GM21423 (cell line): ENCODE measurements at regions not wholly inside any gene's neighbourhood (a gene's known extent, or its start where the extent isn't known, plus 50 kb on each side); places are given as distances from the start of the nearest gene placed in this dataset.
A peak's percentile ranks its signal among the peaks of the same experiment; 100 is the strongest.

Experiments used
- ATAC-seq: cut with Tn5 transposase; IDR thresholded peaks from one replicate; pipeline ENCODE4 v1.9.1; 2021; ENCODE audit warnings: mild to moderate bottlenecking, moderate library complexity; ENCODE audit not compliant: unreplicated experiment

DNA sequence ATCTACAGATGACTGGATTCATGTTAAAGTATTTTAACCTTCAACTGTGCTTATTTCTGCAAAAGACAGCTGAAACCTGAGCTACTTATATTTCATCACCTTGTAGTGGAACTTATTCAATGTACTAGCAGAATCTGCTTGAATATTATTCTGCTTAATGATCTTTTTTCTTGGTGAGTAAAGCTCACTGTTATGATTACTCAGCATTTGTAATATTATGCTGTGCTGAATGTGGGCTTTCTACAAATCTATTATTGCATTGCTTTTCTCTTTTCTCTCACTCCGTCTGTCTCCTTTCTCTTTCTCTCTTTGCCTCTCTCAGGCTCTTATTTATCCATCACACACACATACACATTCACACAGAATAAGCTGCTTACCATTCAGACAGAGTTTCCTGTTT is 98.7 kb upstream of the TMEM196 start:
- ATAC-seq: no peak

DNA sequence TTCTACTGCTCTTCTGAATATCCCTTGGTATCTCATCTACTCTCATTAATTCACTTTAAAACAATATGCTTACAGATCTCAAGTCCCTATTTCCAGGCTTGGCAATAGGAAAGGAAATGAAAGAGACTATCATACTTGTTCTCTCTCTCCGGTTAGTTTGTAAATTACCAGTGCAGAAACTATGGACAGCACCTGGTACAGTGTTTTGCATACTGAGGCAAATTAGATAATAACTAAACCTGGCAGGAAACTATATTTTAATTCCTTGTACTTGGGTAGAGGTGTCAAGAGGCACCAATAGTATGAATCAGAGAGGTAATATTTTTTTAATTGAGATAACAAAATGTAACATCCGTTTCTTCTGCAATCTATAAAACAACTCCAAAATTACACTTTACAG is 97.7 kb upstream of the TMEM196 start:
- no peak for ATAC-seq

- peak; percentile 61 for ATAC-seq
These were observed 96.6 kb upstream of the TMEM196 start for GRCh38 chr7:19869979-19870378.

- no peak for ATAC-seq
These were observed 79.9 kb upstream of the TMEM196 start for GRCh38 chr7:19853261-19853832.

GRCh38 chr7:19852192-19852591 is 78.8 kb upstream of the TMEM196 start:
- no peak for ATAC-seq

- ATAC-seq: no peak
These were observed 78.1 kb upstream of the TMEM196 start for GRCh38 chr7:19851504-19851903.

- ATAC-seq: no peak
These were observed 61.1 kb upstream of the TMEM196 start for GRCh38 chr7:19834566-19834965.

DNA sequence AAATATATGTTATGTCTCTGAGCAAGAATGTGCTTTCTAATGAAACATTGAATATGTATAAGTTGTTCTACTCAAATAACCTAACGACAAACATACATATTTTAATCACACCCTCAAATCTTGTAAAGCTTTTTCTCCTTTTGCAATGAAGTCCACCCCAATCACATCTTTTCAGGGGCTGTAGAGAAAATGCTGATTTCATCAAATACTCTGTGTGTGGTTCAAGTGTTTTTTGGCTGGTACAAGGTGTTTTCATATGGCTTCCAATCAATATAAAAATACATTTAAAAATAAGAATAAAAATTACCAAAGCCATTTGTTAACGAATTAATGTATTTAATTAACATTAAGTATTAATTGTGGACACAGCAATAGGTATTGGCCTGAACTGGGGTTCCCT is 57.2 kb upstream of the TMEM196 start:
- ATAC-seq: no peak
